T-helper 1 cell (primary cell): ENCODE measurements at regions not wholly inside any gene's neighbourhood (a gene's known extent, or its start where the extent isn't known, plus 50 kb on each side); places are given as distances from the start of the nearest gene placed in this dataset.

Experiments used
- DNase-seq, 5 donors: peaks; one replicate each; pipeline ENCODE4 v3.0.0-alpha.2; 2012 to 2020

DNA sequence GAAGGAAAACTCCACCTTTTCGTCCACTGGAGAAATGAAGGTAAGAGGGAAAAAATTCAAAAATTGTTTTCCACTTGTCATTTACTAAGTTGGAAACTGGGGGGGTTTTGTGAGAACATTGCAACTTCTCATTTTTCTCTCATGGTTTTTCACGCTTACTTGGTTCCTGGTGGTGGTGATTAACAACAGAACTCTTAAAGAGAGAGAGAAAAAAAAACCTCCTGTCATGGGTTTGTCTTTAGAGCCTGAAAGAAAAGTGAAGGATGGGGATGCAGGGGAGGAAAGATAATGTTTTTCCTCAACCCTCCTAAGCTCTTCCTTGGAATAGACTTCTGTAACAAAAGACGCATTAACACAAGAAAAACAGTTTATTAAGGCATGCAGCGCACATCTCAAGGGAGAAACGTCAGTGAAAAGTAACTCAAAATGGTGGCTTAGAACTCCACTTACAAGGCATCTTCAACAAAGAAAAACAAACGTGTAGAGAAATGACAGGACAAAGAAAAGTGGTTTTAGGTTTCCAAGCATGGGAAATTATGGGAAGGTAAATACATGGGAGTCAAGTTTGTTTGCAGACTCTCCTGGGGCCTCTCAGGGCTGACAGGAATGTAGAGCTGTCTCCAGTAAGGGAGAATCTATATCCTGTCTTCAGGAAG is 81.9 kb upstream of the ATF7IP start:
- DNase-seq, result no peak

DNA sequence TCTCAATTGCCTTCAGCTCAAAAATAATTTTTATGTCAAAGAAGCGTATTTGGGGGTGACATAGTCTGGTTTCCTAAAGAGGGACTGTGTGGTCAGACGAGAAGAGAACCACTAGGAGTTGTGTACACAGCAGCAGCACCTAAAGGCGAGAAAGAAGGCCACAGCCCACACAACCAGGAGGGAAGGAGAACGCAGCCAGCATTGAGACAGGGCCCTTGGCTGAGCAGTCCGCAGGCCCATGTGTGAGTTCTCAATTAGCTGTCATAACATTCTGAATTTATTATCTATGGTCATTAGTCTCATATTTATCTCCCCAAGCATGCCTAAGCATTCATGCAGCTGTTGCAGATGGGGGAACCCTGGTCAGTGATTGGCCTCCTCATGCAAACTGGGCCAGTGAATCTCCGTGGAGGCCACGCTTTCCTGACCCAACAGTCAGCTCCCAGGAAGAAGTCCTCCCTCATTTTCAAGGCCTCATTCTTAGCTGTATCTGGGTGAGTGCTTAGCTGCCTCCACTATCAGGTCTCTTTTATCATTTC is 81.2 kb upstream of the ATF7IP start:
- no peak for DNase-seq

DNA sequence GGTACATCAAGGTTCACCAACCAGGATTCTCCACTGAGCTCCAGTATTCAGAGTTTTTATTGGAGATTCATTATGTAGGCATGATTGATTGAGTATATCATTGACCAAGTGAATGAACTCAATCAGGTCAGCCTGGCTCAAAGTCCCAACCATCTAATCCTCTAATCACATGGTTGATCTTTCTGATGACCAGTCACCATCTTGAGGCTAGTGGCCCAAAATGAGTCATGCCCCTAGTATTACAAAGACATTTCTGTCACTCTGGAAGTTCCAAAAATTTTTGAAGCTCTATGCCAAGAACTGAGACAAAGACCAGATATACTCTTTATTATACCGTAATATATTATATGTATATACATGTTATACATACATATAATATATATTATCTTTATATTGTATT is 75.9 kb upstream of the ATF7IP start:
- no peak for DNase-seq

DNA sequence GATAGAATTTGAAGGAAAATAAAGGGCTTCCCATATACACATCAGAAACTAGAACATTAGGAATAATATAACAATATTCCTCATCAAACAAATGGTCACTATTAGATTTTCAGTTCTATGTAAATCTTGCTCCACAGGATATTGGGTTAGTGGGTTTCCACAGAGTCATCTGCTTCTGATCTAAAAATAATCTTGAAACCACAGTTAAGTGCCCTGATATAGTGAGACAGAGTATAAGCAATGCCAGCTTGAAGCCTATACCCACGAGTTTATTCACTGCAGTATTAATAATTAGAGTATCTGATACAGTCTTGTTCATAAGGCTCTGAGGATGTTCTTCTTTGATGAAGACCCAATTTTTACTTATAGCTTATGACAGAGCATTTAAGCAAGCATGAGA is 74.5 kb upstream of the ATF7IP start:
- DNase-seq, result no peak

DNA sequence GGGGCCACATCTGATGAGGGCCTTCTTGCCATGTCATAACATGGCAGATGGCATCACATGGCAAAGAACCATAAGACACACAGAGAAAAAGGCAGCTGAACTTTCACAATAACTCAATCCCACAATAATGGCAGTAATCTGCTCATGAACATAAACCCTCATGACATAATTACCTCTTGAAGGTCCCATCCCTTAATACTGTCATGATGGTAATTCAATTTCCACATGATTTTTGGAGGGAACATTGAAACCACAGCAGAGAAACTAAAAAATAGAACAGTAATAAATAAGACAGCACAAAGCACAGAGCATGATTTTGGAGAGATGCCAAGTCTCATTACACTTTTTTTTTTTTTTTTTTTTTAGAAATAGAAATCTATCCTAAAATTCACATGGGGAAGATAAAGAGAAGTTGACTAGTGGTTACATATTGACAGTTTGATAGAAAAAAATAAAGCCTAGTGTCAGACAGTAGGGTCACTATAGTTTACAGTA is 61.8 kb upstream of the ATF7IP start:
- no peak for DNase-seq

DNA sequence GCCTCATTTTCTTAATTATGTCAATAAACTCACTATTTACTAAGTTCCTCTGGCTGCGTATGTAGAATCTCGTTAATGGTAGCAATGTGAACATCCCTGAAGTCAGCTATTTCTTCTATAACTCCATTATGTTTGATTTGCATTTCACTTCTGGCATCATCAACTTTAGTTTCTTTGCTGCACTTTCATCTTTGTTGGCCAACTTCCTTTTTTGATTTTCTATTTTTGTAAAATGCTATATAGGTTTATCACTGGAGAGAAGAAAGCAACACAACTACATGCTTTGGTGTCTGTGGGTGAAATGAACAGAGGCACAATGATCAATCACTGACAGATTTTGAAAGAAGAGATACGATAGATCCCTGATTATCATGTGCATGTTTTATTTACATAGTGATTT is 58.5 kb upstream of the ATF7IP start:
- no peak for DNase-seq

DNA sequence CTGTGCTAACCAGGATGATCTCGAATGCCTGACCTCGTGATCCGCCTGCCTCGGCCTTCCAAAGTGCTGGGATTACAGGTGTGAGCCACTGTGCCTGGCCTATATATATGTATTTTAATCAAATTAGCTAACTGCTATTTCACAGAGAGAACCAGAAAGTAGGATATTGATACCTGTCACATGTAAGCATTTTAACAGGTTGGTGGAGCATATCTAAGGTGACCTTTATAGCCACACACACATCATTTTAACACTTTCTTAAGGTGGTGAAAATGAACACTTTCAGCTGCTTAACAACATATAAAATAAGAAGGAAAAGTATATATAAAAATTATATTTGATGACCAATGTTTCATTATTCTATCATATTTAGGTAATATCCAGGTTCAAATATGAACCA is 57.0 kb upstream of the ATF7IP start:
- no peak for DNase-seq

DNA sequence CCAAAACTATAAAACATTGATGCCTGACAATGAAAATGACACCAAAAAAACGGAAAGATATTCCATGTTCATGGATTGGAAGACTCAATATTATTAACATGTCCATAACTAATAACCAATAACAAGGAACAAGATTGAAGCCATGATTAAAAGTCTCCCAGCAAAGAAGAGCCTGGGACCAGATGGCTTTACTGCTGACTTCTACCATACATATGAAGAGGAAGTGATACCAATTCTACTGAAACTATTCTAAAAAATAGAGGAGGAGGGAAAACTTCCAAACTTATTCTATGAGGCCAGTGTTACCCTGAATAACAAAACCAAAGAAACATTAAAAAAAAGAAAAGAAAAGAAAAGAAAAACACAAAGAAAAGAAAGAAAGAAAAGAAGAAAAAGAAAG is 54.6 kb upstream of the ATF7IP start:
- no peak for DNase-seq

DNA sequence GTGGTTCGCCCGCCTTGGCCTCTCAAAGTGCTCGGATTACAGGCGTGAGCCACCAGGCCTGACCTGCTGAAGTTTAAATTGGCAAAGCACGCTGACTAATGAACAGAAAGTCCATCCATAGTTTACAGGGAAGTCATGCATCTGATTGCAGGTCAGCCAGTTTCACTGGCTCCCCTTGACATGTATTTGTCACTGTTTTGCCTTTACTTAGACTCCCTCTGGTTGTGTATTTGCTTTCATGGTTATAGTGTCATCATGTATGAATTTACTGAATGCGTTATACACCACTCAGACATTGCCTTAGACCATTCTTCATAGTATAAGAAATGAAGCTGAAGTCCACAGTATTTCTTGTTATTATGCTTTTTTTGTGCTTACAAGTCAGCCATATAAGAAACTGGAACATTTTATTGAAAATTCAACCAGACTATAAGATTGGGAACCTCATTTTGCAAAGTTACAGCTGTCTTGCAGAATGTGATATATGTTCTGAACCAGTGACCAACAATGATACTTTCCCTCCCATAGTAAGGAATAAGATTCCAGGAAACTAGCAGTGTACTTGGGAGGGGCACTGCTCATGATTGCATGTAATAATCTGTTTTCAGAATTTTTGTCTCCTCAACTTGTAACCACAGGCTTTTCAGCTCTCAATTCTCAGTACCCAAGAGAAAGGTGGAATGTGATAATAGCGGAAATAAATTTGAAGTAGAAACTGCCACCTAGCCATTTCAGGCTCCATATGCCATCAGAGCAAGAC is 51.9 kb upstream of the ATF7IP start:
- DNase-seq, result no peak

DNA sequence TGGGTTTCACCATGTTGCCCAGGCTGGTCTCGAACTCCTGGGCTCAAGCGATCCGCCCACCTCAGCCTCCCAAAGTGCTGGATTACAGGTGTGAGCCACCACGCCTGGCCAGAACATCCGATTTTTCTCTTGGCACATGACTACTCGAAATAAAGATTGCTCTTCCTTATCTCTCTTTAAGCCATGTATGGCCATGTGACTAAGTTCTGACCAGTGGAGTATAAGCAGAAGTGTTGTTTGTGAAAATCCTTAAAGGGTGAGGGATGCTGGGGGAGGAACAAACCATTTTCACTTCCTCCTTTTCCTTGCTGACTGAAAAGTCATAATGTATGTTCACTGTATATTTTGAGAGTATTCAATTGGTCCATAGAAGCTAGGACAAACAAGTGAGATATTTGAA is 50.7 kb upstream of the ATF7IP start:
- no peak for DNase-seq

DNA sequence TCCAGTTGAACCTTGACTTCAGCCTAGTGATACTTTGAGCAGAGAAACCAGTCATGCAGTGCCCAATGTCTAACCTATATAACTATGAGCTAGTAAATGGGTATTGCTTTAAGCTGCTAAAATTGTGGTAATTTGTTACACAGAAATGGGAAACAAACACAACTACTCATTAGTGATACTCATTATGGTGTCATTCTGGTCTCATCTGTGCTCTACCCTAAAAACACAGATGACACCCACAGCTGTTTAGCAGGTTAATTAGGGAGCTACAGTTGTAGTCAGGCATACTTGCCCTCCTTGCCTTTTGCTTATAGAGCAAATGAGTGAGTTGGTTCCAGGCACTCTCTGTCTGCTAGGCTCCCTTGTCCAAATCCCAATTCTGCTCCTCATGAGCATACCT is 50.0 kb upstream of the ATF7IP start:
- no peak for DNase-seq
